Neural progenitor cell (in vitro differentiated cells): ENCODE measurements at regions not wholly inside any gene's neighbourhood (a gene's known extent, or its start where the extent isn't known, plus 50 kb on each side); places are given as distances from the start of the nearest gene placed in this dataset.
"Not testable (repeated sequence)": the region's sequence is repeated elsewhere in the genome, so short reads cannot be mapped to it uniquely, and the experiment has no call there.

ENCODE experiments used
- DNase-seq: peaks from one replicate; pipeline ENCODE4 v3.0.0-alpha.2; 2016; ENCODE audit warnings: low spot score
- H2AFZ ChIP-seq: fragments of 200-600 bp; sonication (generic); replicated peaks from 2 replicates; pipeline ENCODE4 v1.6.1; 2016; ENCODE audit warnings: antibody characterized with exemption
- H3F3A ChIP-seq: fragments of 200-600 bp; sonication (generic); 2 replicates; pipeline ENCODE4 v1.6.1; 2016; ENCODE audit warnings: antibody characterized with exemption, low read depth
- H3K27ac ChIP-seq: fragments of 200-600 bp; sonication (generic); 2 replicates; pipeline ENCODE4 v1.5.1; 2016; ENCODE audit warnings: mild to moderate bottlenecking
- H3K27me3 ChIP-seq: fragments of 200-600 bp; sonication (generic); 2 replicates; pipeline ENCODE4 v1.6.1; 2016; ENCODE audit warnings: mild to moderate bottlenecking, moderate library complexity
- H3K36me3 ChIP-seq: fragments of 200-600 bp; sonication (generic); 2 replicates; pipeline ENCODE4 v1.5.1; 2016
- H3K4me1 ChIP-seq: fragments of 200-600 bp; sonication (generic); 2 replicates; pipeline ENCODE4 v1.6.1; 2016; ENCODE audit warnings: mixed run types
- H3K4me2 ChIP-seq: fragments of 200-600 bp; sonication (generic); 2 replicates; pipeline ENCODE4 v1.6.1; 2016
- H3K4me3 ChIP-seq: fragments of 200-600 bp; sonication (generic); 2 replicates; pipeline ENCODE4 v1.5.1; 2016
- H3K79me2 ChIP-seq: fragments of 200-600 bp; sonication (generic); 2 replicates; pipeline ENCODE4 v1.6.1; 2016; ENCODE audit warnings: low read depth
- H3K9ac ChIP-seq: fragments of 200-600 bp; sonication (generic); 2 replicates; pipeline ENCODE4 v1.6.1; 2016
- H3K9me3 ChIP-seq: fragments of 200-600 bp; sonication (generic); 2 replicates; pipeline ENCODE4 v1.5.1; 2016; ENCODE audit warnings: low read depth
- H4K20me1 ChIP-seq: fragments of 200-600 bp; sonication (generic); 2 replicates; pipeline ENCODE4 v1.6.1; 2016; ENCODE audit warnings: low read depth
- H3K27ac Mint-ChIP-seq: 3 replicates; pipeline ENCODE4 v1.8.0; 2021; ENCODE audit warnings: mixed read lengths
- H3K27me3 Mint-ChIP-seq: 2 replicates; pipeline ENCODE4 v1.8.0; 2022; ENCODE audit warnings: low read depth, mild to moderate bottlenecking, inconsistent platforms, moderate library complexity, mixed read lengths; ENCODE audit not compliant: insufficient read depth
- H3K36me3 Mint-ChIP-seq: 3 replicates; pipeline ENCODE4 v1.8.0; 2021; ENCODE audit warnings: mixed read lengths
- H3K4me1 Mint-ChIP-seq: 3 replicates; pipeline ENCODE4 v1.8.0; 2021; ENCODE audit warnings: mixed read lengths
- H3K4me3 Mint-ChIP-seq: 3 replicates; pipeline ENCODE4 v1.8.0; 2021; ENCODE audit warnings: mild to moderate bottlenecking, moderate library complexity, mixed read lengths
- H3K9me3 Mint-ChIP-seq: 3 replicates; pipeline ENCODE4 v1.8.0; 2020; ENCODE audit warnings: mixed read lengths
- EZH2 ChIP-seq: fragments of 200-600 bp; sonication (generic); IDR thresholded peaks from 2 replicates; pipeline ENCODE4 v1.6.1; 2017; ENCODE audit warnings: antibody characterized with exemption, mild to moderate bottlenecking, moderate library complexity
- EZH2phosphoT487 ChIP-seq: fragments of 200-600 bp; sonication (generic); IDR thresholded peaks from 2 replicates; pipeline ENCODE4 v1.6.1; 2017; ENCODE audit warnings: antibody characterized with exemption
- TF ChIP-seq, protein P1 (sequence below): fragments of 200-600 bp; sonication (generic); IDR thresholded peaks from 2 replicates; pipeline ENCODE4 v1.5.1; 2017; ENCODE audit warnings: antibody characterized with exemption, mild to moderate bottlenecking

DNA sequence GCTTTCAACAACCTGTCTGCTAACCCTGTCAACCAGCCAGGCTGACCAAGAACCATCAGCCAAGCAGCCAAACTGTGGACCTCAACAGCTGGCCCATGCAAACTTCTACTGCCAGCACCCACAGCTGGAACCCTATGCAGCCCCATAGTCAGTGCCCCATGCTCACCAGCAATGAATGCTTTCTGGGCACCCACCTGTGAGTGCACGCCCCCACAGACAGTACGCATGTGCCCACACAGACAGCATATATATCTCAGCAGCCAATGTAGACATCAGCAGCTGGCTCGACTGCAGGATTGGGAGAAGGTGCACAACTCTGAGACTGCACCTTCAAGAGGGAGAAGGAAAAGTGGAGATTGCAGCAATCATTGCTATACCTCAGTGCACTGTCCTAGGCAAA lies 1534.6 kb downstream of the GRIK2 start:
- H3K36me3 Mint-ChIP-seq = no peaks in the 10 kb centered on the region
- no peak overlapping the region for H3K27ac ChIP-seq
- H3K9ac ChIP-seq = no peak overlapping the region
- no peaks in the 10 kb centered on the region for H3K4me1 ChIP-seq
- H3K4me2 ChIP-seq = no peak overlapping the region
- no peak overlapping the region for H3K4me3 ChIP-seq
- H3K4me1 Mint-ChIP-seq = no peaks in the 10 kb centered on the region
- H3K27ac Mint-ChIP-seq = peak overlapping the region; percentile 35
- H3K79me2 ChIP-seq = no peaks in the 10 kb centered on the region
- H3K9me3 ChIP-seq = no peaks in the 10 kb centered on the region
- H3K4me3 Mint-ChIP-seq = no peak overlapping the region
- H3K36me3 ChIP-seq = no peaks in the 10 kb centered on the region
- no peaks in the 10 kb centered on the region for H3K27me3 Mint-ChIP-seq
- H3K27me3 ChIP-seq = no peaks in the 10 kb centered on the region
- H4K20me1 ChIP-seq = no peaks in the 10 kb centered on the region
- no peak overlapping the region for H2AFZ ChIP-seq
- DNase-seq = no peak
- TF ChIP-seq EZH2 (no peak), EZH2phosphoT487 (no peak)
- TF ChIP-seq, protein P1, sequence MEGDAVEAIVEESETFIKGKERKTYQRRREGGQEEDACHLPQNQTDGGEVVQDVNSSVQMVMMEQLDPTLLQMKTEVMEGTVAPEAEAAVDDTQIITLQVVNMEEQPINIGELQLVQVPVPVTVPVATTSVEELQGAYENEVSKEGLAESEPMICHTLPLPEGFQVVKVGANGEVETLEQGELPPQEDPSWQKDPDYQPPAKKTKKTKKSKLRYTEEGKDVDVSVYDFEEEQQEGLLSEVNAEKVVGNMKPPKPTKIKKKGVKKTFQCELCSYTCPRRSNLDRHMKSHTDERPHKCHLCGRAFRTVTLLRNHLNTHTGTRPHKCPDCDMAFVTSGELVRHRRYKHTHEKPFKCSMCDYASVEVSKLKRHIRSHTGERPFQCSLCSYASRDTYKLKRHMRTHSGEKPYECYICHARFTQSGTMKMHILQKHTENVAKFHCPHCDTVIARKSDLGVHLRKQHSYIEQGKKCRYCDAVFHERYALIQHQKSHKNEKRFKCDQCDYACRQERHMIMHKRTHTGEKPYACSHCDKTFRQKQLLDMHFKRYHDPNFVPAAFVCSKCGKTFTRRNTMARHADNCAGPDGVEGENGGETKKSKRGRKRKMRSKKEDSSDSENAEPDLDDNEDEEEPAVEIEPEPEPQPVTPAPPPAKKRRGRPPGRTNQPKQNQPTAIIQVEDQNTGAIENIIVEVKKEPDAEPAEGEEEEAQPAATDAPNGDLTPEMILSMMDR = no peak
- H3K9me3 Mint-ChIP-seq = no peaks in the 10 kb centered on the region
- H3F3A ChIP-seq = no peaks in the 10 kb centered on the region

DNA sequence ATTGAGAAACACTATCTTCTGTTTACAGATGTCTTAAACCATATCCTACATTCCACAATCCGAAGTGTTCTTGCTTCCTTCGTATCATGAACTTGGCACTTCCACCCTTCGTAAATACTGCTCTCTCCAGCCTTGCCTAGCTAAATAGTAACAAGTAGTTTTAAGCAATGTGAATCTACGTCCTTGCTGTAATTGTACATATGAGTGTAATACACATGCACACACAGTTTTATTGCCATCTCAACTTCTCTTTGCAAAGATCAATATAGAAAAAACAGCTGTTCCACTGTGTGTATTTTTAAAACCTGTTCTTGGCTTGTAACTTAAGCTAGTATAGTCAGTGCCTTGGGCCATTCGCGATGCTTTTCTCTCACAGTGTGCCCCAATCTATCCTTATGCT lies 1524.7 kb downstream of the GRIK2 start:
- Mint-ChIP-seq H3K36me3 (no peaks in the 10 kb centered on the region), H3K27me3 (peaks cover 2% of the 10 kb centered on the region), H3K4me3 (no peak overlapping the region), H3K27ac (no peak overlapping the region), H3K9me3 (no peaks in the 10 kb centered on the region), H3K4me1 (peaks cover 2% of the 10 kb centered on the region)
- H3K9ac ChIP-seq = no peak overlapping the region
- no peaks in the 10 kb centered on the region for H3K9me3 ChIP-seq
- TF ChIP-seq EZH2 = no peak
- TF ChIP-seq EZH2phosphoT487 = no peak
- TF ChIP-seq, protein P1 = no peak
- no peak overlapping the region for H3K4me2 ChIP-seq
- DNase-seq = no peak
- H3K79me2 ChIP-seq = no peaks in the 10 kb centered on the region
- no peaks in the 10 kb centered on the region for H3F3A ChIP-seq
- no peak overlapping the region for H3K4me3 ChIP-seq
- H3K27me3 ChIP-seq = no peaks in the 10 kb centered on the region
- H3K36me3 ChIP-seq = no peaks in the 10 kb centered on the region
- no peak overlapping the region for H2AFZ ChIP-seq
- H4K20me1 ChIP-seq = no peaks in the 10 kb centered on the region
- no peak overlapping the region for H3K27ac ChIP-seq
- no peaks in the 10 kb centered on the region for H3K4me1 ChIP-seq

DNA sequence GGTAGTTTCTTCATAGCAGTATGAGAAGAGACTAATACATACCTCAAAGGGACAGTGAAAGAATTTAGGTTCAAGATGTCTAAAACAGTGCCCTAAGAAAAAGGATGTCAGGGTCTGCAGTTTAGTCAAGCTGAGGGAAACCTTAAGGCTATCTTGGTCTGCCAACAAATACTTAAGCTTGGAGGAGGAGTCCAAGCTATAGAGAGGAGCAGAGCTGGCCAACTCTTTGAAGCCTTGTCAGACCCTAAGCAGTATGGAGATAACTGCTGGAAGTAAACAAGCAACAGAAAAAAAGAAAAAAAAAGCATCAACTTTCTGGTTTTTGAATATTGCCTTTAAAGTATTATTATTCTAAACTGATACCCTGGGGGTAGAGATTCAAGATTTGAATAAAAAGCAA lies 1518.1 kb downstream of the GRIK2 start:
- Mint-ChIP-seq H3K4me1 (peaks cover 2% of the 10 kb centered on the region), H3K27ac (no peak overlapping the region), H3K9me3 (peaks cover 5% of the 10 kb centered on the region), H3K27me3 (peaks cover 3% of the 10 kb centered on the region), H3K36me3 (no peaks in the 10 kb centered on the region), H3K4me3 (no peak overlapping the region)
- no peak overlapping the region for H3K9ac ChIP-seq
- H3F3A ChIP-seq = no peaks in the 10 kb centered on the region
- H3K4me1 ChIP-seq = no peaks in the 10 kb centered on the region
- H3K4me3 ChIP-seq = no peak overlapping the region
- no peaks in the 10 kb centered on the region for H3K79me2 ChIP-seq
- H3K27me3 ChIP-seq = no peaks in the 10 kb centered on the region
- no peaks in the 10 kb centered on the region for H3K36me3 ChIP-seq
- no peak for DNase-seq
- H3K4me2 ChIP-seq = no peak overlapping the region
- no peaks in the 10 kb centered on the region for H3K9me3 ChIP-seq
- no peak overlapping the region for H3K27ac ChIP-seq
- no peaks in the 10 kb centered on the region for H4K20me1 ChIP-seq
- TF ChIP-seq, protein P1 = no peak
- TF ChIP-seq EZH2 = no peak
- no peak for TF ChIP-seq EZH2phosphoT487
- peak overlapping the region; percentile 12 for H2AFZ ChIP-seq

DNA sequence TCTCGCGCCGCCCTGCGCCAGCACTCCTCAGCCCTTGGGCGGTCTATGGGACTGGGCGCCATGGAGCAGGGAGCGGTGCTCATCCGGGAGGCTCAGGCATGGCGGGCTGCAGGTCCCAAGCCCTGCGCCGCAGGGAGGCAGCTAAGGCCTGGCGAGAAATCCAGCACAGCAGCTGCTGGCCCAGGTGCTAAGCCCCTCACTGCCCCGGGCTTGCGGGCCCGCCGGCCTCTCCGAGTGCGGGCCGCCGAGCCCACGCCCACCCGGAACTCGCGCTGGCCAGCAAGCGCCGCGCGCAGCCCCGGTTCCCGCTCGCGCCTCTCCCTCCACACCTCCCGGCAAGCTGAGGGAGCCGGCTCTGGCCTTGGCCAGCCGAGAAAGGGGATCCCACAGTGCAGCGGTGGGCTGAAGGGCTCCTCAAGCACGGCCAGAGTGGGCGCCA lies 1517.2 kb downstream of the GRIK2 start:
- H2AFZ ChIP-seq, H3K4me2 ChIP-seq, H3K27ac ChIP-seq, H3K36me3 Mint-ChIP-seq, H3F3A ChIP-seq, DNase-seq, H3K9ac ChIP-seq, H3K79me2 ChIP-seq, H3K27me3 ChIP-seq, H3K4me3 ChIP-seq, H3K9me3 ChIP-seq, H3K27ac Mint-ChIP-seq, H4K20me1 ChIP-seq, H3K9me3 Mint-ChIP-seq, H3K4me3 Mint-ChIP-seq, H3K27me3 Mint-ChIP-seq, H3K36me3 ChIP-seq, H3K4me1 Mint-ChIP-seq, H3K4me1 ChIP-seq: not testable (repeated sequence)
